ENCODE measurements at regions not wholly inside any gene's neighbourhood (a gene's known extent, or its start where the extent isn't known, plus 50 kb on each side); places are given as distances from the start of the nearest gene placed in this dataset.

GRCh38 chr2:2413525-2413924 is 82.5 kb upstream of the MYT1L start:
- H3K9me3 ChIP-seq (ENCODE audit: severe bottlenecking), result no peaks in the 10 kb centered on the region
- no peak overlapping the region for H3K27ac ChIP-seq
- no peak for DNase-seq

GRCh38 chr2:2410987-2411386 is 79.9 kb upstream of the MYT1L start:
- no peak for DNase-seq
- H3K4me3 ChIP-seq (ENCODE audit: low read depth, low read length), result no peak overlapping the region
- H3K9me3 ChIP-seq (ENCODE audit: severe bottlenecking), result peaks cover 2% of the 10 kb centered on the region
- no peak overlapping the region for H3K27ac ChIP-seq
- peaks cover 3% of the 10 kb centered on the region for H3K27me3 ChIP-seq (ENCODE audit: insufficient read depth, low read depth, severe bottlenecking)
- TF ChIP-seq CTCF (IDR thresholded peaks at IDR 0.05; ENCODE audit: low read depth, low read length), result no peak
- no peaks in the 10 kb centered on the region for H3K36me3 ChIP-seq

More at GRCh38 chr2:2413525-2413924, 82.5 kb upstream of the MYT1L start:
- no peak for TF ChIP-seq CTCF (IDR thresholded peaks at IDR 0.05; ENCODE audit: low read depth, low read length)
- Histone ChIP-seq H3K36me3 (no peaks in the 10 kb centered on the region), H3K27me3 (ENCODE audit: insufficient read depth, low read depth, severe bottlenecking) (peaks cover 3% of the 10 kb centered on the region), H3K4me3 (ENCODE audit: low read depth, low read length) (no peak overlapping the region)

- Histone ChIP-seq H3K4me3 (ENCODE audit: low read depth, low read length) (no peak overlapping the region), H3K27me3 (ENCODE audit: insufficient read depth, low read depth, severe bottlenecking) (no peaks in the 10 kb centered on the region), H3K36me3 (no peaks in the 10 kb centered on the region)
Measured at GRCh38 chr2:2409481-2409880, 78.4 kb upstream of the MYT1L start.

GRCh38 chr2:2405780-2406179 is 74.7 kb upstream of the MYT1L start:
- Histone ChIP-seq H3K9me3 (ENCODE audit: severe bottlenecking) (peaks cover 2% of the 10 kb centered on the region), H3K27ac (no peak overlapping the region), H3K4me3 (ENCODE audit: low read depth, low read length) (no peak overlapping the region), H3K27me3 (ENCODE audit: insufficient read depth, low read depth, severe bottlenecking) (no peaks in the 10 kb centered on the region), H3K36me3 (no peaks in the 10 kb centered on the region)
- no peak for DNase-seq
- no peak for TF ChIP-seq CTCF (IDR thresholded peaks at IDR 0.05; ENCODE audit: low read depth, low read length)

More at GRCh38 chr2:2409481-2409880, 78.4 kb upstream of the MYT1L start:
- no peak for DNase-seq
- Histone ChIP-seq H3K27ac (no peak overlapping the region), H3K9me3 (ENCODE audit: severe bottlenecking) (peaks cover 2% of the 10 kb centered on the region)
- TF ChIP-seq CTCF (IDR thresholded peaks at IDR 0.05; ENCODE audit: low read depth, low read length), result no peak

GRCh38 chr2:2400286-2401038 is 69.4 kb upstream of the MYT1L start:
- Histone ChIP-seq H3K4me3 (ENCODE audit: low read depth, low read length) (no peak overlapping the region), H3K27me3 (ENCODE audit: insufficient read depth, low read depth, severe bottlenecking) (no peaks in the 10 kb centered on the region), H3K9me3 (ENCODE audit: severe bottlenecking) (no peaks in the 10 kb centered on the region), H3K27ac (no peak overlapping the region), H3K36me3 (no peaks in the 10 kb centered on the region)
- DNase-seq, result no peak
- no peak for TF ChIP-seq CTCF (IDR thresholded peaks at IDR 0.05; ENCODE audit: low read depth, low read length)

- H3K27me3 ChIP-seq (ENCODE audit: insufficient read depth, low read depth, severe bottlenecking), result no peaks in the 10 kb centered on the region
- DNase-seq, result no peak
- TF ChIP-seq CTCF (IDR thresholded peaks at IDR 0.05; ENCODE audit: low read depth, low read length), result no peak
- no peaks in the 10 kb centered on the region for H3K9me3 ChIP-seq (ENCODE audit: severe bottlenecking)
- no peak overlapping the region for H3K27ac ChIP-seq
- H3K36me3 ChIP-seq, result no peaks in the 10 kb centered on the region
- no peak overlapping the region for H3K4me3 ChIP-seq (ENCODE audit: low read depth, low read length)
Measured at GRCh38 chr2:2399396-2399795, 68.3 kb upstream of the MYT1L start.

Measured in WERI-Rb-1 (cell line).